GM10266 (cell line): ENCODE measurements at regions not wholly inside any gene's neighbourhood (a gene's known extent, or its start where the extent isn't known, plus 50 kb on each side); places are given as distances from the start of the nearest gene placed in this dataset.

Experiments used
- DNase-seq: peaks from one replicate; pipeline ENCODE4 v3.0.0; 2012; ENCODE audit errors: extremely low spot score
- TF ChIP-seq, protein P1 (sequence below): IDR thresholded peaks from 2 replicates; pipeline ENCODE4 v1.5.1; 2012; ENCODE audit warnings: mild to moderate bottlenecking, low read depth; ENCODE audit not compliant: control insufficient read depth, insufficient read depth; ENCODE audit errors: missing control alignments

- DNase-seq, result no peak
- TF ChIP-seq, protein P1, sequence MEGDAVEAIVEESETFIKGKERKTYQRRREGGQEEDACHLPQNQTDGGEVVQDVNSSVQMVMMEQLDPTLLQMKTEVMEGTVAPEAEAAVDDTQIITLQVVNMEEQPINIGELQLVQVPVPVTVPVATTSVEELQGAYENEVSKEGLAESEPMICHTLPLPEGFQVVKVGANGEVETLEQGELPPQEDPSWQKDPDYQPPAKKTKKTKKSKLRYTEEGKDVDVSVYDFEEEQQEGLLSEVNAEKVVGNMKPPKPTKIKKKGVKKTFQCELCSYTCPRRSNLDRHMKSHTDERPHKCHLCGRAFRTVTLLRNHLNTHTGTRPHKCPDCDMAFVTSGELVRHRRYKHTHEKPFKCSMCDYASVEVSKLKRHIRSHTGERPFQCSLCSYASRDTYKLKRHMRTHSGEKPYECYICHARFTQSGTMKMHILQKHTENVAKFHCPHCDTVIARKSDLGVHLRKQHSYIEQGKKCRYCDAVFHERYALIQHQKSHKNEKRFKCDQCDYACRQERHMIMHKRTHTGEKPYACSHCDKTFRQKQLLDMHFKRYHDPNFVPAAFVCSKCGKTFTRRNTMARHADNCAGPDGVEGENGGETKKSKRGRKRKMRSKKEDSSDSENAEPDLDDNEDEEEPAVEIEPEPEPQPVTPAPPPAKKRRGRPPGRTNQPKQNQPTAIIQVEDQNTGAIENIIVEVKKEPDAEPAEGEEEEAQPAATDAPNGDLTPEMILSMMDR, result no peak
Observed at GRCh38 chr20:7449269-7449668, 491.0 kb downstream of the HAO1 start.

- TF ChIP-seq, protein P1, result no peak
- no peak for DNase-seq
Observed at GRCh38 chr20:7452890-7453289, 487.4 kb downstream of the HAO1 start.

DNA sequence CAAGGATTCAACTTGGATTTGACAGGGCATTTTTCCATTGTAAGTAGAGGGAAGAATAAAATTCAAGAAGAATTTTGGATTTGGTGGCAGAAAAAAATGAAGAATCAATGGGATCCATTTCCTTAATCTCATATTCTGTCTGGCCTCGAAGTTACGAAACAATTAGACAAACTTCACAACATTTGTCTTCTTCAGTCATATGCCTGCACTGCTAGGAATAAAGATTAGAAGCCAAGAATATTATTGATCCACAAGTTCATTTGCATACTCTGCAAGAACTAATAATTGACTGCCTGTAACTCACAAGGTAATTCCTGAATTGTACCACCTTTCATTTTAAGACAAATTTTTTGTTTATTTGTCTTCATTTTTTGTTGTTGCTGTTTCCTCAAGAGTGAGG is 486.2 kb downstream of the HAO1 start:
- TF ChIP-seq, protein P1, result no peak
- DNase-seq, result no peak

DNA sequence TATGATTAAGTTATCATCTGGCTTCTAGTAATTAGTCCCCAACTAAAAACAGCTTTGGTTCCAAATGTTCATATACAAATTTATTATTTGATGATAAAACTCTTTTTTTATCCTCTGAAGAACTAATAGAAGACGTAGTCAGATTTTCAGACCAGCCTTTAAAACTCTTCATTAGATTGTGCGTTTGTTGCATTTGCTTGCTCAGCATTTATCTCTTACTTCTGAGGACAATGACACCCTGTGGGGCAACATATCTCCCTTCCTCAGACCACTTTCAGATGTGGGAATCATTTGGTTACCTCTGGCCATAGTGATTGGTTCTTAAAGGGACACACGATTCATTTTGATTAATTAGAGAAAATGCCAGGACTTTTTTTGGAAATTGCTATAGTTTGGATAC is 481.8 kb downstream of the HAO1 start:
- TF ChIP-seq, protein P1, result no peak

GRCh38 chr20:7459083-7459482 is 481.2 kb downstream of the HAO1 start:
- TF ChIP-seq, protein P1, result no peak
- DNase-seq, result no peak

More for the DNA sequence above, 481.8 kb downstream of the HAO1 start:
- DNase-seq, result no peak

DNA sequence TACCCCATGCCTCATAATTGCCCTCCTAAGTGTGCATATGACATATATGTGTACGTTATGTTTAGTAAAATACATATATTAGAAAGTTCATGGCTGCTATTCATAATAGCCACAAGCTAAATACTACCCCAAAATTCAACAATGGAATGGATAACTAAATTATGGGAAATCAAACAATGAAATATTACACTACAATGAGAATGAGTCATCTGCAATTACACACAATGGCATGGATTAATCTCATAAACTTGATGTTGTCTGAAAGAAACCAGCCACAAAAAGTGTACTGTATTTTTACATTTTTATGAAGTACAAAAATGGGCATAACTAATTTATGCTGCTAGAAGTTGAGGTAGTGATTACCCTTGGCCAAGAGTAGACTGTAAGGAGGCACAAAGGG is 477.0 kb downstream of the HAO1 start:
- DNase-seq, result no peak
- TF ChIP-seq, protein P1, result no peak

DNA sequence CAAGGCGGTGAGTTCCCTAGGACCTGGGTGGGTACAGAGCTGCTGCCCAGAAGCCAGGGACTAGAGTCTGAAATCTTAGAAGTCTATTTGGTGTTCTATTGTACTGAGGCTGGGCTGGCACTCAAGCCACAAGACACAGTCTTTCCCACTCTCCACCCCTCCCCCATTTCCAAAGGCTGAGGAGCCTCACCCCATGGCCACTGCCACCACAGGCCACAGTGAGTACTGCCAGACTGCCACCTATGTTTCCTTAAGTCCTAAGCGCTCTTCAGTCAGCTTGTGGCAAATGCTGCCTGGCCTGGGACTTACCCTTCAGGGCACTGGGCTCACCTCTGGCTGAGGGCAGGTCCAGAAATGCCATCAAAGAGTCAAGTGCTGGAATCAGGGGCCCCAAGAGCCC is 469.3 kb downstream of the HAO1 start:
- TF ChIP-seq, protein P1, result no peak
- no peak for DNase-seq

GRCh38 chr20:7490288-7490687 is 450.0 kb downstream of the HAO1 start:
- no peak for DNase-seq
- TF ChIP-seq, protein P1, result no peak
